ELR (cell line): ENCODE measurements at regions not wholly inside any gene's neighbourhood (a gene's known extent, or its start where the extent isn't known, plus 50 kb on each side); places are given as distances from the start of the nearest gene placed in this dataset.

Experiments
- DNase-seq: peaks from one replicate; pipeline ENCODE4 v3.0.0-alpha.2; 2015; ENCODE audit warnings: low read depth

GRCh38 chr2:16152071-16152927, 211.9 kb downstream of the MYCN start:
- DNase-seq: no peak

- no peak for DNase-seq
These were observed 211.3 kb downstream of the MYCN start for GRCh38 chr2:16151651-16152050.

GRCh38 chr2:16151281-16151570, 210.9 kb downstream of the MYCN start:
- no peak for DNase-seq

- DNase-seq: no peak
These were observed 210.3 kb downstream of the MYCN start for GRCh38 chr2:16150456-16151280.

GRCh38 chr2:16149349-16150243, 209.2 kb downstream of the MYCN start:
- no peak for DNase-seq

GRCh38 chr2:16148632-16149348, 208.4 kb downstream of the MYCN start:
- DNase-seq: no peak

GRCh38 chr2:16142383-16143361, 202.3 kb downstream of the MYCN start:
- no peak for DNase-seq

GRCh38 chr2:16141641-16141921, 201.2 kb downstream of the MYCN start:
- DNase-seq: no peak

- no peak for DNase-seq
These were observed 200.7 kb downstream of the MYCN start for GRCh38 chr2:16140771-16141640.

GRCh38 chr2:16139663-16140615, 199.6 kb downstream of the MYCN start:
- DNase-seq: no peak

- DNase-seq: no peak
These were observed 198.7 kb downstream of the MYCN start for GRCh38 chr2:16138811-16139662.

GRCh38 chr2:16137080-16137755, 196.9 kb downstream of the MYCN start:
- no peak for DNase-seq

GRCh38 chr2:16136461-16137035, 196.2 kb downstream of the MYCN start:
- no peak for DNase-seq

- DNase-seq: no peak
These were observed 195.6 kb downstream of the MYCN start for GRCh38 chr2:16135913-16136310.

- no peak for DNase-seq
These were observed 195.0 kb downstream of the MYCN start for GRCh38 chr2:16135196-16135912.
